Nephron progenitor cell (in vitro differentiated cells): ENCODE measurements at regions not wholly inside any gene's neighbourhood (a gene's known extent, or its start where the extent isn't known, plus 50 kb on each side); places are given as distances from the start of the nearest gene placed in this dataset.

Source experiments
- DNase-seq: peaks from one replicate; pipeline ENCODE4 v3.0.0; 2021
- H3K27ac Mint-ChIP-seq: 2 replicates; pipeline ENCODE4 v1.8.0; 2021; ENCODE audit warnings: mild to moderate bottlenecking, moderate library complexity, mixed read lengths
- H3K27me3 Mint-ChIP-seq: 2 replicates; pipeline ENCODE4 v1.8.0; 2021; ENCODE audit warnings: mild to moderate bottlenecking, low read depth, mixed read lengths; ENCODE audit not compliant: poor library complexity
- H3K36me3 Mint-ChIP-seq: 2 replicates; pipeline ENCODE4 v1.8.0; 2021; ENCODE audit warnings: low read depth, mixed read lengths
- H3K4me1 Mint-ChIP-seq: 2 replicates; pipeline ENCODE4 v1.8.0; 2021; ENCODE audit warnings: mixed read lengths
- H3K4me3 Mint-ChIP-seq: 2 replicates; pipeline ENCODE4 v1.8.0; 2021; ENCODE audit warnings: mild to moderate bottlenecking, moderate library complexity, mixed read lengths
- H3K9me3 Mint-ChIP-seq: 2 replicates; pipeline ENCODE4 v1.8.0; 2021; ENCODE audit warnings: mild to moderate bottlenecking, moderate library complexity, mixed read lengths
- TF ChIP-seq, protein P1 (sequence below): fragments of 200-600 bp; sonication (generic); IDR thresholded peaks from 2 replicates; pipeline ENCODE4 v1.5.0; 2021; ENCODE audit warnings: antibody characterized with exemption

GRCh38 chr5:36370073-36370472 is 68.4 kb upstream of the RANBP3L start:
- Mint-ChIP-seq H3K9me3 (no peaks in the 10 kb centered on the region), H3K4me3 (no peak overlapping the region), H3K27ac (no peak overlapping the region), H3K4me1 (peaks cover 34% of the 10 kb centered on the region), H3K27me3 (peaks cover 5% of the 10 kb centered on the region), H3K36me3 (no peaks in the 10 kb centered on the region)
- TF ChIP-seq, protein P1, sequence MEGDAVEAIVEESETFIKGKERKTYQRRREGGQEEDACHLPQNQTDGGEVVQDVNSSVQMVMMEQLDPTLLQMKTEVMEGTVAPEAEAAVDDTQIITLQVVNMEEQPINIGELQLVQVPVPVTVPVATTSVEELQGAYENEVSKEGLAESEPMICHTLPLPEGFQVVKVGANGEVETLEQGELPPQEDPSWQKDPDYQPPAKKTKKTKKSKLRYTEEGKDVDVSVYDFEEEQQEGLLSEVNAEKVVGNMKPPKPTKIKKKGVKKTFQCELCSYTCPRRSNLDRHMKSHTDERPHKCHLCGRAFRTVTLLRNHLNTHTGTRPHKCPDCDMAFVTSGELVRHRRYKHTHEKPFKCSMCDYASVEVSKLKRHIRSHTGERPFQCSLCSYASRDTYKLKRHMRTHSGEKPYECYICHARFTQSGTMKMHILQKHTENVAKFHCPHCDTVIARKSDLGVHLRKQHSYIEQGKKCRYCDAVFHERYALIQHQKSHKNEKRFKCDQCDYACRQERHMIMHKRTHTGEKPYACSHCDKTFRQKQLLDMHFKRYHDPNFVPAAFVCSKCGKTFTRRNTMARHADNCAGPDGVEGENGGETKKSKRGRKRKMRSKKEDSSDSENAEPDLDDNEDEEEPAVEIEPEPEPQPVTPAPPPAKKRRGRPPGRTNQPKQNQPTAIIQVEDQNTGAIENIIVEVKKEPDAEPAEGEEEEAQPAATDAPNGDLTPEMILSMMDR = no peak
- no peak for DNase-seq

DNA sequence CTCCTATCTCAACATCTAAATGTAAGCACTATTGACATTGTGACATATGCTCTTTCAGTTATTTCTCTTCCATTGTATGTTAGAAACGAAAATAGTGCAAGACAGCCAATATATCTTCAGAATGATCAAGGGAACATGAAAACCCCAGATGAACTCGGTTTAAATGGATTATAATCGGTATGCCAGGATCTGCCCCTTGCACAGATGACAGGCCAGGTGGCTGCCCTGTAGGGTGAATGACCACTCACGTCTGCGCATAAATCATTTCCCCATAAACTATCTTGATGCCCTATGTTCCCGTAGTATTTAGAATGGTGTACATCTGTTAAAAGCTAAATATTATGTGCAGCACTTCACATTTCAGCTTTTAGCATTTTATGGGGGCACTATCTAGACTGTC is 69.7 kb upstream of the RANBP3L start:
- Mint-ChIP-seq H3K36me3 (no peaks in the 10 kb centered on the region), H3K27ac (no peak overlapping the region), H3K27me3 (peaks cover 5% of the 10 kb centered on the region)

DNA sequence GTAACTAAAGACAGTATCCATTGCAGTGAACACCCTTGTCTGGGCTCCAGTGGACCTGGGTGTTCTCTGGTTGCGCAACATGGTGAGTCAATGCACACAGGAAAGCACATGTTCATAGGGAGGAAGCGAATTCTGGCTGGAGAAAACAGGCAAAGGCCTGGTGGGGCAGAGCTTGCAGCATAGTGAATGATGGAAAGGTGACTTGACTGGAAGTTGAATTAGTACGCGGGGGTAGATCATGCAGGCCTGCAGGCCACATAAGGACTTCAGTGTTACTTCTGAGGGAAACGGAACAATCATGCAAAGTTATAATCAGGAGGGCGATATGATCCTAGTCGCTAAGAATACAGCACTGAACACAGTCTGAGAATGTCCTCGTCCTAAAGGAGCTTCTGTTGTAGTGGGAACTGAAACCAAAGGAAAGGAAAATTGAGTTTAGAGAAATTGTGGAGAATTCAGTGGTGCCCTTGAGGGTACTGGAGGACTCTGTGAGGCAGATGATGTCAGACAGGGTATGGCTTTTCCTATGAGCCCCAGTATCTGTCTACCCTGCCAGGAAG is 71.9 kb upstream of the RANBP3L start:
- Mint-ChIP-seq H3K27ac (no peak overlapping the region), H3K9me3 (no peaks in the 10 kb centered on the region), H3K4me1 (peaks cover 15% of the 10 kb centered on the region), H3K36me3 (no peaks in the 10 kb centered on the region), H3K27me3 (peaks cover 5% of the 10 kb centered on the region), H3K4me3 (no peak overlapping the region)
- TF ChIP-seq, protein P1 = no peak
- no peak for DNase-seq

More for the DNA sequence above, 69.7 kb upstream of the RANBP3L start:
- peaks cover 34% of the 10 kb centered on the region for H3K4me1 Mint-ChIP-seq
- TF ChIP-seq, protein P1 = no peak
- H3K9me3 Mint-ChIP-seq = no peaks in the 10 kb centered on the region
- H3K4me3 Mint-ChIP-seq = no peak overlapping the region
- DNase-seq = no peak

DNA sequence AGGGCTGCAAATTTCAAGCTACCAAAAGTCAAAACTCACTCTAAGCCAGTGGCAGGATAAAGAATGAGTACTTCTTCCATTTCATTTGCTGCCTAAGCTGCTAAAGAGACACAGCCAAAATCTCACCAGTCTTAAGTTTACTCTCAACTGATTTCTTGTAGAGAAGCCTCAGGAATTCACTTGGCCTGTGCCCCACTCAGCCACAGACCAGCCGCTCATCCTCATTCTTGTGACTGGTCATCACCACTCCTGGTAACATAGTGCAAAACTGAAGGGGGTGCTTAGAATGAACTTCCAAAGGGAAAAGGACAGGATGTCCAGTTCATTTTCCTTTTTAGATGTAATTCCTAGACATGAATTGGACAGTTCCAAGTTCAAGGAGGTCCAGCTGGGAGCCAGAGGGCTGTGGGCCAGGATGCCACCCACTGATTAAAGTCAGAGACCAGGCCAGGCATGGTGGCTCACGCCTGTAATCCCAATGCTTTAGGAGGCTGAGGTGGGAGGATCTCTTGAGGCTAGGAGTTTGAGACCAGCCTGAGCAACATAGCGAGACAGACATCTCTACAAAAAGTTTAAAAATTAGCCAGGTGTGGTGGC is 72.7 kb upstream of the RANBP3L start:
- Mint-ChIP-seq H3K4me3 (no peak overlapping the region), H3K27me3 (peaks cover 8% of the 10 kb centered on the region), H3K4me1 (peaks cover 9% of the 10 kb centered on the region), H3K27ac (no peak overlapping the region), H3K9me3 (no peaks in the 10 kb centered on the region), H3K36me3 (no peaks in the 10 kb centered on the region)
- no peak for DNase-seq
- TF ChIP-seq, protein P1 = no peak

DNA sequence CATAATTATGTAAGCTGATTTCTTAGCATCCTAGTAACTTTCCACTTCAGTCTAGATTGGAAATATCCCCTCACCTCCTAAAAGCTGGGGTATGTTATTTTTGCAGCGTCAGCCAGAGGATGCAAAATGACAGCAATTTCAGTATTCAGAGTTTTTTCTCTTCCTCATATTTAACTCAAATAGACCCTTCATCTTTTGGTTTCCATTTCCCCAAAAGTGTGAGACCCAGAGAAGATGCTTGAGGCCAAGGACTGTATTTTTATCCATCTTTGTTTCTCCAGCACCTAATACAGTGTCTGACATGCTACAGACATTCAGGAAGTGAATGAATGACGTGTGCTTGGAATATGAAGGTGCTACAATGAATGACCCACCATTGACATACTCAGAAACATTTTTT is 75.5 kb upstream of the RANBP3L start:
- Mint-ChIP-seq H3K4me3 (no peak overlapping the region), H3K27ac (no peak overlapping the region), H3K36me3 (no peaks in the 10 kb centered on the region), H3K27me3 (peaks cover 11% of the 10 kb centered on the region), H3K4me1 (no peaks in the 10 kb centered on the region), H3K9me3 (no peaks in the 10 kb centered on the region)
- no peak for DNase-seq
- TF ChIP-seq, protein P1 = no peak

GRCh38 chr5:36378551-36378950 is 76.8 kb upstream of the RANBP3L start:
- Mint-ChIP-seq H3K4me3 (no peak overlapping the region), H3K9me3 (no peaks in the 10 kb centered on the region), H3K27me3 (peaks cover 11% of the 10 kb centered on the region), H3K27ac (peak overlapping the region; percentile 77), H3K4me1 (no peaks in the 10 kb centered on the region), H3K36me3 (no peaks in the 10 kb centered on the region)
- DNase-seq = no peak
- TF ChIP-seq, protein P1 = no peak
